Tibial nerve (tissue), 4 donors: ENCODE measurements at regions not wholly inside any gene's neighbourhood (a gene's known extent, or its start where the extent isn't known, plus 50 kb on each side); places are given as distances from the start of the nearest gene placed in this dataset.

Experiments used
- EP300 ChIP-seq, 2 donors: sonication (generic); formaldehyde crosslinking; IDR thresholded peaks; one replicate each; pipeline ENCODE4 v1.6.1; 2017; ENCODE audit warnings: antibody characterized with exemption in 2 of 2, mild to moderate bottlenecking in 1 of 2
- POLR2A ChIP-seq, 2 donors: fragments of 450-650 bp; IDR thresholded peaks; one replicate each; pipeline ENCODE4 v1.6.1; 2017; ENCODE audit warnings: antibody characterized with exemption in 2 of 2, mild to moderate bottlenecking in 2 of 2, moderate library complexity in 2 of 2
- TF ChIP-seq, protein P1 (sequence below), 5 experiments: fragments of 200-600 bp in 3 of 5; fragments of 450-650 bp in 2 of 5; sonication (generic) in 3 of 5; IDR thresholded peaks; one replicate each; pipeline ENCODE4 v1.5.1; 2016 to 2019; ENCODE audit warnings: antibody characterized with exemption in 5 of 5, mild to moderate bottlenecking in 3 of 5, moderate library complexity in 2 of 5

DNA sequence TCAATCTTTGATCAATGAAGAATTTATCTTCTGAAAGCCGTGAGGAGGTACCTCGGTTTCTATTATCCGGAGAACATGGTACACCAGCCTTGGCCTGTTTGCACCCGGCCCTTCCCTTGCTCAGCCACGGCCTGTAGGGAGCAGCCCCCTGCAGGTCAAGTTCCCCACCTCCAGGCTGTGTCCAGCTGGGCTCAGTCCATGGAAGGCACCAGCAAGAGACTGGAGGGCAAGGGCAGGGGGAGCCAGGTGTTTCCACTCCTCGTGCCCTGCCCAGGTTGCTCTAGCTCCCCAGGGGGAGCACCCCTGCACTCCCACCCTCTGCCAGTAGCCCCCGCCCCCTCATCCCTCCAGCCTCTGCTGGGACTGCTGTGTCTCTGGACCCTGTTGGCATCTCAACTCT lies 87.3 kb upstream of the ADAMTS2 start:
- TF ChIP-seq, protein P1, sequence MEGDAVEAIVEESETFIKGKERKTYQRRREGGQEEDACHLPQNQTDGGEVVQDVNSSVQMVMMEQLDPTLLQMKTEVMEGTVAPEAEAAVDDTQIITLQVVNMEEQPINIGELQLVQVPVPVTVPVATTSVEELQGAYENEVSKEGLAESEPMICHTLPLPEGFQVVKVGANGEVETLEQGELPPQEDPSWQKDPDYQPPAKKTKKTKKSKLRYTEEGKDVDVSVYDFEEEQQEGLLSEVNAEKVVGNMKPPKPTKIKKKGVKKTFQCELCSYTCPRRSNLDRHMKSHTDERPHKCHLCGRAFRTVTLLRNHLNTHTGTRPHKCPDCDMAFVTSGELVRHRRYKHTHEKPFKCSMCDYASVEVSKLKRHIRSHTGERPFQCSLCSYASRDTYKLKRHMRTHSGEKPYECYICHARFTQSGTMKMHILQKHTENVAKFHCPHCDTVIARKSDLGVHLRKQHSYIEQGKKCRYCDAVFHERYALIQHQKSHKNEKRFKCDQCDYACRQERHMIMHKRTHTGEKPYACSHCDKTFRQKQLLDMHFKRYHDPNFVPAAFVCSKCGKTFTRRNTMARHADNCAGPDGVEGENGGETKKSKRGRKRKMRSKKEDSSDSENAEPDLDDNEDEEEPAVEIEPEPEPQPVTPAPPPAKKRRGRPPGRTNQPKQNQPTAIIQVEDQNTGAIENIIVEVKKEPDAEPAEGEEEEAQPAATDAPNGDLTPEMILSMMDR (IDR thresholded peaks at IDR 0.05), result no peak
- TF ChIP-seq POLR2A (IDR thresholded peaks at IDR 0.05), result no peak
- no peak for TF ChIP-seq EP300 (IDR thresholded peaks at IDR 0.05)
